Skin of body (tissue), 1 donor: ENCODE measurements at regions not wholly inside any gene's neighbourhood (a gene's known extent, or its start where the extent isn't known, plus 50 kb on each side); places are given as distances from the start of the nearest gene placed in this dataset.

Experiments
- DNase-seq: peaks from one replicate; lab custom pipeline; 2025; lab: John Stamatoyannopoulos, UW

- no peak for DNase-seq
Measured at GRCh38 chr2:67828066-67828465, 234.7 kb downstream of the C1D start.

DNA sequence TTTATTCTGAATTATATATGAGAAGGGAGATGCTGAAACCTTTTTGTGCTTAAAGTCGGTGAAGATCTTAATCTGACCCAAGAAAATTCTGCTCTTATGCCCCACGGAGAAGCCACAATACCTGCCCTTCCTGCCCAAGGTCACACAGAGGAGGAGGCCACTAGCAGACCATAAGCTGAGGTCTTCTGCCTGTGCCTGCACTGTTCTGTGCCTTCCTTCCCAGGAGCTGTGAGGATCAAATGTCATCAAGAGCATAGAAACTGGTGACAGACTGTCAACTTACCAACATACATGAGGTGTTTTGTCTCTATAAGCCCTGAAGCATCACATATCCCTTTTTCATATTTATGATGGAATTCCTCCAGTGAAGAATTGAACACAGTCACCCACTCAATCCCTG lies 233.3 kb downstream of the C1D start:
- no peak for DNase-seq

DNA sequence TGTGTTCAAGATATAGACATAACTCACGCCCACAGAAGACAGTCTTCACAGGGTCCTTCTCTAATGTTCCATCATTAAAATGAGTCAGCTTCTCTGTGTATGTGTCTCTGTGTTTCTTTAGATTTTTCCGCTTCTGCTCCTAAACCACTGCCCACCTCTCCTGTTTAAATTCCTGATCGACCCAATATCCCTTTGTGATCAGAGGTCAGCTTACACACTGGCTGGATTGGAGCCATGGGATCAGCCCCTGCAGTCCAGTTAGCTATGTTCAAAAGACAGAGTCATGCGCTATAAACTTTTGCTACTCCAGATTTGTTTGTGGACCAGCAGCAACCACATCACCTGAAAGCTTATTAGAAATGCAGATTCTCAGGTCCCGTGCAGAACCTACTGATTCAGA lies 229.2 kb downstream of the C1D start:
- no peak for DNase-seq

GRCh38 chr2:67834482-67834881 lies 228.3 kb downstream of the C1D start:
- DNase-seq = no peak

- no peak for DNase-seq
Measured at GRCh38 chr2:67835266-67835665, 227.5 kb downstream of the C1D start.

GRCh38 chr2:67836866-67837265 lies 225.9 kb downstream of the C1D start:
- DNase-seq = no peak

- no peak for DNase-seq
Measured at GRCh38 chr2:67838205-67838604, 224.6 kb downstream of the C1D start.

GRCh38 chr2:67839242-67839641 lies 223.6 kb downstream of the C1D start:
- DNase-seq = no peak

DNA sequence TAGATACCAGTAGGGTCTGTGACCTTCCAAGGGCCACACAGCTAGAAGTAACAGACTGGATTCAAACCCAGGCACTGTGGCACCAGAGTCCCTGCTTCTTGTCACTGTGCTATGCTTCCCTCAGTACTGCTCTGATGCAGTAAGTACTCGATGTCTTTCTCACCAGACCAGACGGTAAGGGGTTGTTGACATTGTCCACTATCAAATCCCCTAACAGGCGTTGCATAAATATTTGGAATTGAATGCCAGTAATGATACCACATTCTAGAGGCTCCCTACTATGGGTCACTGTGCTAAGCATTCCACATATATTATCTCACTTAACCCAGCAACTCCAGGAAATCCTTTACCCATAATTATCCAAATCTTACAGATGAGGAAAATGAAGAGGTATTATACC lies 223.1 kb downstream of the C1D start:
- no peak for DNase-seq

DNA sequence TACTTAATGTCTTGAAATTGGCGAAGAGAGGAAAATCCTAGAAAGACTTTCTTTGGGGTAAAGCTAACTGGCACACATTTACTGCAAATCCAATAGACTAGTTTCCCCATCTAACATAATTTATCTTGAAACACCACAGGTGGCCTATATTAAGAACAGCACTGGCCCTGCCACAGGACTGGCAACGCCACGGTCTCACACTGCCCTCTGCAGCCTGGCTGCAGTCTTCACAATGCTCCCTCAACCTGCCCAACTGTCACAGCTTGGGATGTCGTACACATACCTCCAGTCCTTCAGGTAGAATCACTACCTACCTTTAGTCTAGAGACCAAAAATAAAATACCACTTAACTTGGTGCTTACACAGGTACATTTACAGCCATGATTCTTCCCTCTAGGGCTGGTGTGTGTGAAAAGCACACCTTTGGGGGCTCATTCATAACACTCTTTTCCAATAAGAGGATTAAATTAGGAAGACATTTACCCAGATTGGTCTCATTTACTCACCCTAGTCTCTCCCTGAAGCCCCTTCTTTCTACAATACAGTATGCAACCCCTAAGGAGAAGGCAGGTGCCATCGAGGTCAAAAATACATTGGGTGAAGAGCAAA lies 222.2 kb downstream of the C1D start:
- DNase-seq = peak; percentile 23

DNA sequence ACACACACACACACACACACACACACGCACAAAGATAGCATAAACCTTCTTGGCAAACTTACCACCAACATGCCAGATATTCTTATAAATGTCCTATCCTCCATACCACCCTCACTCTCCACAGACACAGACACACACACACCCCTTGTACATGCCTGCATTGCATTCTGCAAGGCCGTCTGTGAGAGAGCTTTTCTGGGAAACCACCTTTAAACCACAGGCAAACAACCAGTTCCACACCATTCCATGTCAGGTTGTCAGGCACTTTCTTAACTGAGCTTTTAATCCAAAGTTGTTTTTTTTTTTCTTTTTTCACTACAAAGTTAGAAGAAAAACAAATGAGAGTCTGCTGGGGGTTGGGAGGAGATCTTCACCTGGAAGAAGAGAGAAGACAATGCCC lies 221.1 kb downstream of the C1D start:
- DNase-seq = no peak

DNA sequence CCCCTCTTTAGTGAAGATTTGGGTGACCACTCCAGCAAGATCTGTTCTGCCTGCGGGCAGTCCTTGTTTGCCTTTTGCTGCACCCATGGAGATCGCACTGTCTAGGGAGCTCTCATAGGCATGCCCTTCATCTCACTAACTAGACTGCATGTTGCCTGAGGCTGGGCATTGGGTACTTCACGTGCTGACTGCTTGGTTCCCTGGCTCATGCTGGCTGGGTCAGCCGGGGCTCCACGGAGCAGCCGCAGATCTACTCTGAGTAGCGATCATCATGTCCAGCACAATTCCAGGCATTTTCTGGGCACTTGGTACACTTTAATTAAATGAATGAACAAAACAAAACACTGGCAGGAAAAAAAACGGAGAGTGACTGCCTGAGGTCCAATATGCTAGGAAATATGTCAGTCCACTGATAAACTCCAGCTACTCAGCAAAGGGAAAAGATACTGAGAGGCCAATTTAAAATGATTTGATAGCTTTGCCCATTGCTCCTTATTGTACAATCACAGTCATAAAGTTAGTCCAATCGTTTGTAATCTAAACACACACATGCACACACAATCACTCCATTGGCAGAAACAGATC lies 220.3 kb downstream of the C1D start:
- no peak for DNase-seq

- no peak for DNase-seq
Measured at GRCh38 chr2:67844024-67844540, 218.7 kb downstream of the C1D start.

- DNase-seq = no peak
Measured at GRCh38 chr2:67845621-67846369, 217.0 kb downstream of the C1D start.

GRCh38 chr2:67846370-67847070 lies 216.3 kb downstream of the C1D start:
- peak; percentile 47 for DNase-seq

DNA sequence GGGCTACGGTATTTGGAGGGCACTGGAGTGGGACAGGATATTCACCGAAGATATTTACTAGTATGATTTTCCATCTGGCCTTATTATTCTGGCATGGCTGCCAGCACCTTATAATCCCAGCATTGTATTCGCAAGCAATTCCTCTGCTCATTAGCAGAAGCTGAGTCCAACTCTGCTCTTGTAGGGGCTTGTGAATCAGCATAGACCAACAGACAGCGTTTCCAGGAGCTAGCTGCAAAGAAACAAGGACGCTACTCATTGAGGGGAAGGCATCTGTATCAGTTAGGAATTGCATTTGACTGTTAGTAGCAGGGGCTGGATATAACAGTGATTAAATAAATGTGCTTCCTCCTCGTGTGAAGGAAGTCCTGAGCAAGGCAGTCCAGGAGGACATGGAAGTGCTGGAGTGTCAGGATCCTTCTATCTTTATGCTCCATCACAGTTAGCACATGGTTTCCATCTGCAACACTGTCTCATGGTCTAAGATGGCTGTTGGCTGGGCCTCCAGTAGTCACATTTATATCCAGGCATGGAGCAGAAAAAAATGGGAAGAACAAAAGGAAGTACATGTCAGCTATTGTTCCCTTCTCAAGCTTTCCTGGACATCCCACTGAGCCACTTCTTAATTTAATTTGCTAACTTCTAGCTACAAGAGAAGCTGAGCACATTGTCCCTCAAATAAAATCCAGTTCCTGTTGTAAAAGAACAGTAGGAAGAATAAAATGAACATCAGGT lies 214.1 kb downstream of the C1D start:
- DNase-seq = peak; percentile 8

GRCh38 chr2:67851016-67851415 lies 211.8 kb downstream of the C1D start:
- DNase-seq = no peak

- DNase-seq = no peak
Measured at GRCh38 chr2:67851956-67852824, 210.6 kb downstream of the C1D start.

- DNase-seq = no peak
Measured at GRCh38 chr2:67854103-67854743, 208.6 kb downstream of the C1D start.

- no peak for DNase-seq
Measured at GRCh38 chr2:67854798-67855197, 208.0 kb downstream of the C1D start.
